Activated T-cell treated with anti-CD3 and anti-CD28 coated beads, Interleukin-2, amount 50 U/mL, for 4 hours (primary cell): ENCODE measurements at regions not wholly inside any gene's neighbourhood (a gene's known extent, or its start where the extent isn't known, plus 50 kb on each side); places are given as distances from the start of the nearest gene placed in this dataset.

Experiments used
- ATAC-seq, 2 donors: fragments of 200-7000 bp; cut with Tn5 transposase; one replicate each; pipeline ENCODE4 v1.10.0; 2021
- DNase-seq: peaks from one replicate; pipeline ENCODE4 v3.0.0-alpha.2; 2020
- H3K27me3 Mint-ChIP-seq: one replicate; pipeline ENCODE4 v1.8.0; 2021; ENCODE audit warnings: low read depth, mixed read lengths
- H3K36me3 Mint-ChIP-seq: one replicate; pipeline ENCODE4 v1.8.0; 2022; ENCODE audit warnings: mixed read lengths; ENCODE audit not compliant: insufficient read depth
- H3K4me1 Mint-ChIP-seq: one replicate; pipeline ENCODE4 v1.8.0; 2021; ENCODE audit warnings: low read depth, mixed read lengths
- H3K4me3 Mint-ChIP-seq: one replicate; pipeline ENCODE4 v1.8.0; 2021; ENCODE audit warnings: mild to moderate bottlenecking, moderate library complexity, mixed read lengths
- H3K9me3 Mint-ChIP-seq: one replicate; pipeline ENCODE4 v1.8.0; 2021; ENCODE audit warnings: mixed read lengths

- DNase-seq (no peak), ATAC-seq (no peak)
- H3K9me3 Mint-ChIP-seq: no peaks in the 10 kb centered on the region
- H3K4me1 Mint-ChIP-seq: no peaks in the 10 kb centered on the region
- H3K27me3 Mint-ChIP-seq: no peaks in the 10 kb centered on the region
- no peaks in the 10 kb centered on the region for H3K36me3 Mint-ChIP-seq
- H3K4me3 Mint-ChIP-seq: no peak overlapping the region
Measured at GRCh38 chr9:108156270-108156998, 666.9 kb upstream of the KLF4 start.

DNA sequence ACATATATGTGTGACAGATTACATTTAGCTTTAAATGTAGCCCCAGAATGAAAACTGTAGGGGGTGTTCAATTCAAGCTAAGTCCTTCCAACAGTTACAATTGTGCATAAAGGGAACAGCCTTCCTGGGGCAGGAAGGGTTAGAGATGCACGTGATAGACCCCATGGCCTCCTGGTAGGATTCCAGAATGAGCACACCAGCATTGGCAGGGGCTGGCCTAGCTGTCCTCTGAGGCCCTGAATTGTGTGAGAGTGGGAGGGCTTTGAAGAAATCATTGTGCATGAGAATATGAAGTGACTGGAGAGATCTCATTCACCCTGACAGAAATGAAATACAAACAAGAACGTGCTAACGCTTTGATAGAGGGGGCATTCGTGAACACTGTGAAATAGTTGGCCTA, 663.8 kb upstream of the KLF4 start:
- Mint-ChIP-seq H3K27me3 (no peaks in the 10 kb centered on the region), H3K9me3 (no peaks in the 10 kb centered on the region), H3K4me3 (no peak overlapping the region), H3K4me1 (no peaks in the 10 kb centered on the region), H3K36me3 (no peaks in the 10 kb centered on the region)
- ATAC-seq (no peak), DNase-seq (no peak)

DNA sequence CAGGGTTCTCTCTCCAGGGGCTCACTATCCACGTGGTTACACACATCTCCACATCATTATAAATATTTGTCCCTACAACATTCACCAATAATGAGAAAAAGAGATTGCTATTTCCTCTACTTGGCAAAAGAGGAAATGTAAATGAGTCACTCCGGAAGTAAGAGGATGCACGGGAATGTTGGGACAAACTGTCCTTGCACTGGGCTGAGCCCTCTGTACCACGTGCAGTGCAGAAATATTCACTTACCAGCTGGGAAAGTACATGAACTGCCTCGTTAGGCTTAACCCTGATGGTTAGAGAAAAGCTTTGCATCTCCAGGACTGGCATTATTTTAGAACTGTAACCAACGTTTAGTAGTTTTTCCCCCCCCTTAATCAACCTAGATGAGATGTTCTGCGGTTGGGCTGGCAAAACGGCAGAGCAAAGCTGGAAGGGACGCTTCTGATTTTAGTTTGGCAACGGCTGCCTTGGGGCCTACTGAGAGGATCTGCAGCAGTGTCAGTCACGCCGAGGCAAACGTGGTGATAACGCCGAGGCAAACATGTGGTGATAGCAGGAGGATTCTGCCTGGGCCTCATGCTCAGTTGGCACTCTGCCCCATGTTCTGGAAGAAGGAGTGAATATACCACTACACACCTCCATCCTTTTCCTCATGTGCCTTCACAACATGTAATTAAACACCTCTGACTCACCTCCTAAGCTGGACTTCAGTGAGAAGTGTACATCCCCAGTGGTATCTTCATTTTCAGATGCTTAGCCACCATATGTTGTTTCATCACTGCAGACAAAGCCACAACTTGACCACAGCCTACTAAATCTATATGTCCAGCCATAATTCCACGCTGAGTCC, 661.4 kb upstream of the KLF4 start:
- Mint-ChIP-seq H3K27me3 (no peaks in the 10 kb centered on the region), H3K4me3 (no peak overlapping the region), H3K9me3 (peaks cover 4% of the 10 kb centered on the region), H3K4me1 (no peaks in the 10 kb centered on the region), H3K36me3 (no peaks in the 10 kb centered on the region)
- no peak for ATAC-seq
- no peak for DNase-seq

GRCh38 chr9:108149326-108149725, 659.8 kb upstream of the KLF4 start:
- Mint-ChIP-seq H3K27me3 (no peaks in the 10 kb centered on the region), H3K36me3 (no peaks in the 10 kb centered on the region), H3K9me3 (peaks cover 7% of the 10 kb centered on the region), H3K4me3 (no peak overlapping the region), H3K4me1 (no peaks in the 10 kb centered on the region)
- no peak for DNase-seq
- no peak for ATAC-seq

DNA sequence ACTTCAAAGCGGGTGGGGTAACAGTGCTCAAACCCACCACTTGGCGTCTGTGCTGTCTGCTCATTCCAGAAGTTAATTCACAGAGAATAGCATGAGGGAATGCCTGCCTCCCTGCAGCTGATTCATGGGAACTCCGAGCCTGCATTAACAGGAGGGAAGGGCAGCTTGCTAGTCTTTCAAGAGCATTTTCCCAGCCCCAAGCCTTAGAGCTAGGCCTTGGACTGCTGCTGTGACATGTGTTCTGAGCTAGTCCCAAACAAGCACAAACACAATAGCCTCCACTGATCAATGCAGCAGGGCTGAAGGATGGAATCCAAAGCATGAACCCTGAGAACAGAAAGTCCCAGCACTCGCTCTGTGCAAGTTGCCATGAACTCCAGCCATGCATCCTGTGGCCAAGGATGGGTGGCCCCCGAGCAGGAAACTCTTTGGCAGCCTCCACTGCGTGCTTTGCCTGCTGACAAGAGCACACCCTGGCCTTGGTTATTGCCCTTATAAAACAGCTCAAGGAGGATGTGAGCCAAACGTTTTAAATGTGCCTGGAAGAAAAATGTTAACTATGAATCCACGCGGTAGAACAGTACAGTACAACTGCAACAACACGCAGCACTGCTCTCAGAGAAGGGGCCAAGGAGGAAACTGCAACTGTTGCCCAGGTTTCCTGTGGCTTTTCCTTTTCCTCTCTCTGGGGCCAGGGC, 653.1 kb upstream of the KLF4 start:
- H3K36me3 Mint-ChIP-seq: no peaks in the 10 kb centered on the region
- peaks cover 2% of the 10 kb centered on the region for H3K27me3 Mint-ChIP-seq
- H3K9me3 Mint-ChIP-seq: peaks cover 7% of the 10 kb centered on the region
- DNase-seq (no peak), ATAC-seq (no peak)
- no peak overlapping the region for H3K4me3 Mint-ChIP-seq
- H3K4me1 Mint-ChIP-seq: no peaks in the 10 kb centered on the region

GRCh38 chr9:108142142-108142503, 652.6 kb upstream of the KLF4 start:
- Mint-ChIP-seq H3K9me3 (peaks cover 7% of the 10 kb centered on the region), H3K4me3 (no peak overlapping the region), H3K36me3 (no peaks in the 10 kb centered on the region), H3K27me3 (peaks cover 2% of the 10 kb centered on the region), H3K4me1 (no peaks in the 10 kb centered on the region)
- no peak for DNase-seq
- no peak for ATAC-seq

DNA sequence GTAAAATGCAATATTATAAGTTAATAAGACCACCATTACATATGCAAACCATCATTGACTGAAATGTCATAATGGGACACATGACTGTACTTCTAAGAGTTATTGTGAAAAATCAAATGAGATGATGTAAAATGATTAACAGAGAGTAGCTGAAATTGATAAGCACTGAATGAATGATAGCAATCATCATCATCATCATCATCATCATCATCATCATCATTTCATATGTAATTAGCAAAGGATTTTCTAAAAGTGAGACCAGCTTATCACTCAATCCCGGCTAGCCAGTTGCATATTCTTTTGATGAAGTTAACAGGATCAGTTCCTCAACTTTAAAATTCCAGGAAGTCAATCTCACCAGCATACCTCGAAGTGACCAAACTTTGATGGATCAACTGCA, 650.3 kb upstream of the KLF4 start:
- ATAC-seq: no peak
- DNase-seq: no peak
- peaks cover 4% of the 10 kb centered on the region for H3K9me3 Mint-ChIP-seq
- no peaks in the 10 kb centered on the region for H3K4me1 Mint-ChIP-seq
- peaks cover 2% of the 10 kb centered on the region for H3K27me3 Mint-ChIP-seq
- no peaks in the 10 kb centered on the region for H3K36me3 Mint-ChIP-seq
- H3K4me3 Mint-ChIP-seq: no peak overlapping the region

DNA sequence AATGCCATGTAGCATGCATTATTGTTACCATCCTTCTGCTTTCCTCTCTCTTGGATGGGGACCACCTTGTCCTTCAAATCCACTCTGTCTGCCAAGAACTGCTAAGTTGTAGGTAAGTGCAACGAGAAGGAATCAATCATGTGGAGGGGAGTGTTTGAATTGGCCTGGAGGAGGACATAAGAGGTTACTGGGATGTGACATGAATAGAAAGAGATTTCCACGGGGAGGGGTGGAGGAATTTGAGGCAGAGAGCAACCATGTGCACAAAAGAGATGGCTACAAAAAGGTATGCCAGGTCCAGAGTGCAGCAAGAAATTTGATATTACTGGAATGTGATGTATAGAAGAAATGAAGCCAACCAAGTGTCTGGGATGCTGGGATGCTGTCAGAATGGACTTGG, 648.9 kb upstream of the KLF4 start:
- ATAC-seq (no peak), DNase-seq (no peak)
- Mint-ChIP-seq H3K4me1 (no peaks in the 10 kb centered on the region), H3K27me3 (peaks cover 2% of the 10 kb centered on the region), H3K9me3 (peaks cover 4% of the 10 kb centered on the region), H3K4me3 (no peak overlapping the region), H3K36me3 (no peaks in the 10 kb centered on the region)

DNA sequence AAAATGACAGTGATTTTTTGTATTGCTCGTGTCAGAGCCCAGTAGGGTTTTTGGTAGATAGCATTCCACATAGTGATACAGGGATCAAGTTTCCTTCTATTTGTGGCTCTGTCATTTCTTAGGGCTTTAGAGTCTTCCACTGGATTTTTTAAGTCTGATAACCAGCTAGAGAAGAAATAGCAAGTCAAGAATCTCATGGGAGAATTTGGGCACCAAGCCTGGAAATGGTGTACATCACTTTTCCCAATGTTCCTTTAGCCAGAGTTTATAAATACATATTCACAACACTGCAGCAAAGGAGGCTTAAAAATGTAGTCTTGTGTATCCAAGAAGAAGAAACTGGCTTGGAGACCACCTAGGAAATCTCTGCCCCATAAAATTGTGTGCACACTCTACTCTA, 647.1 kb upstream of the KLF4 start:
- Mint-ChIP-seq H3K36me3 (no peaks in the 10 kb centered on the region), H3K4me3 (no peak overlapping the region), H3K9me3 (peaks cover 4% of the 10 kb centered on the region), H3K27me3 (peaks cover 2% of the 10 kb centered on the region), H3K4me1 (no peaks in the 10 kb centered on the region)
- DNase-seq (no peak), ATAC-seq (no peak)

DNA sequence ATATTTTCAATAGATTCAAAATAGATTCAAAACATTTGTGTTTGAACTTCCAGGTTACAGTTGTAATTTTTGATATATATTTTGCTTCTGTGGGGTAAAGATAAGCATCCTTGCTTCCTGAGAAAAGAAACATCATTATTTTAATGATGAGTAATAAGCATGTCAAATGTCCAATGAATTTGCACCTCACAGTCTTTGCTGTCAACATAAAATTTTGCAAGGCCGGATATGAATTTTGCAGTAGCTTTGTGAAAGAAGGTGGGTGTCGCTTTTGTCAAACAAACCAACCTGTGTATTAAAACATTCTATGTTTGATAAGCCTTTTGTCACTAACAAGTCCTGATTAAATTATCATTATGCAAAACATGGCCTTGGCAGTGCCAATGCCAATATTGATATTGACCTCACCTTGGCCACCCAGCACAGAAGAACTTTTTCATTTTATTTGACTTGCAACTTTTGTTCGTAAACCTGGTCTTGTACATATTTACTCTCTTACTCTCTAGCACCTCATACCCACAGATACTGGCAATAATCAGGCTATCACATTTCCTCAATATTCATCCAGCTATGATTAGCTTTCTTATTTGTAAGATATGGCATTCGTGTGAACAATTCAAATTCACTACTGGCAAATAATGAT, 645.0 kb upstream of the KLF4 start:
- Mint-ChIP-seq H3K4me1 (no peaks in the 10 kb centered on the region), H3K36me3 (no peaks in the 10 kb centered on the region), H3K4me3 (no peak overlapping the region), H3K9me3 (peaks cover 4% of the 10 kb centered on the region), H3K27me3 (no peaks in the 10 kb centered on the region)
- no peak for ATAC-seq
- no peak for DNase-seq

GRCh38 chr9:108133680-108134079, 644.1 kb upstream of the KLF4 start:
- peaks cover 4% of the 10 kb centered on the region for H3K9me3 Mint-ChIP-seq
- no peaks in the 10 kb centered on the region for H3K36me3 Mint-ChIP-seq
- no peaks in the 10 kb centered on the region for H3K27me3 Mint-ChIP-seq
- no peak for ATAC-seq
- no peak overlapping the region for H3K4me3 Mint-ChIP-seq
- no peak for DNase-seq
- no peaks in the 10 kb centered on the region for H3K4me1 Mint-ChIP-seq

DNA sequence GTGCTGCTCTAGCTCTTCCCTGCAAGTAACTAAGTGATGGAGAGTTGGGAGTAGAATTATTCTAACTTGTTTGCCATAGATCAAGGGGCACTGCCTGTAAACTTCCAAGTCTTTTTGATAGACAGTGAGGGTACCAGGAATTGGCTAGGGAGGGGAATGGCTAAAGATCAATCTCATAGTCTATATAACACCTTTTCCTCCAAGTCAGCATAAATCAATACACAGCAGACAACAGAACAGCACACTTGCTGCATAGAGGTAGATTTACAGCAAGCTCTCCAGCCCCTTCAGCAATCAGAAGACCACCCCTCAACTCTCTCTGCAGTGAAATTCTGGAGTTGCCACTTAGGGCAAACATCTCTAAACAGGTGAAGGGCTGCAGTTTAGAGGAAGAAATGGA, 643.5 kb upstream of the KLF4 start:
- no peaks in the 10 kb centered on the region for H3K4me1 Mint-ChIP-seq

GRCh38 chr9:108130905-108131304, 641.3 kb upstream of the KLF4 start:
- H3K36me3 Mint-ChIP-seq: no peaks in the 10 kb centered on the region
- H3K9me3 Mint-ChIP-seq: no peaks in the 10 kb centered on the region
- DNase-seq (no peak), ATAC-seq (no peak)
- no peaks in the 10 kb centered on the region for H3K4me1 Mint-ChIP-seq
- no peak overlapping the region for H3K4me3 Mint-ChIP-seq
- H3K27me3 Mint-ChIP-seq: no peaks in the 10 kb centered on the region

More for the DNA sequence above, 643.5 kb upstream of the KLF4 start:
- Mint-ChIP-seq H3K36me3 (no peaks in the 10 kb centered on the region), H3K4me3 (no peak overlapping the region), H3K27me3 (no peaks in the 10 kb centered on the region), H3K9me3 (peaks cover 3% of the 10 kb centered on the region)
- no peak for ATAC-seq
- no peak for DNase-seq

DNA sequence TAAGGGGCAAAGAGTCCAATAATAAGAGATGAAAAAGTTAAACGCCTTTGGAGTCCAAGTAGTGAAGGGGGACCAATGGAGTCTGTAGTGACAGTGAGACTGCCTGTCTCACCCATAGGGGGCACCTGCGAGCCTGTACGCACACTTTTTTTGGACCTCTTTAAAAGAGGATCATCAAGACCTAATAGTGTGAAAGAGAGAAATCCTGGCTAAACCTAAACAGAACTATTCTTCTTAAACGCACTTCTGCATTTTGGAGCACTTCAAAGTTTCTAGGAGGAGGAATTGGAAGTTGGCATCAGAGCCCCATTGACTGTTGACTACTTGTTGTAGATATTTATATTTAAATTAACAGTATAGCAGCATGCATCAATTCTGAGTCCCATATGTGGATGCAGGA, 636.1 kb upstream of the KLF4 start:
- ATAC-seq (no peak), DNase-seq (no peak)
- H3K9me3 Mint-ChIP-seq: no peaks in the 10 kb centered on the region
- no peaks in the 10 kb centered on the region for H3K27me3 Mint-ChIP-seq
- no peaks in the 10 kb centered on the region for H3K4me1 Mint-ChIP-seq
- H3K36me3 Mint-ChIP-seq: no peaks in the 10 kb centered on the region
- no peak overlapping the region for H3K4me3 Mint-ChIP-seq
